K562 (cell line): ENCODE measurements at regions not wholly inside any gene's neighbourhood (a gene's known extent, or its start where the extent isn't known, plus 50 kb on each side); places are given as distances from the start of the nearest gene placed in this dataset.

ENCODE experiments used
- ATAC-seq: fragments of 200-7000 bp; cut with Tn5 transposase; 3 replicates; pipeline ENCODE4 v1.9.1; 2020; ENCODE audit warnings: moderate library complexity
- BruUV-seq: library from RNA; stranded (reverse); fragments of 400-500 nt; replicated peaks from 2 replicates; lab custom pipeline; 2021; lab: Mats Ljungman, UMichigan
- CTCF ChIA-PET: fragments of 300-600 bp; formaldehyde crosslinking; extraction: SDS; loops from one replicate; lab custom pipeline; 2021; ENCODE audit warnings: low intra/inter-chr PET ratio; lab: Yijun Ruan, JAX
- POLR2A ChIA-PET: fragments of 300-600, 350-650 bp; sonication (Branson Sonifier 250); formaldehyde crosslinking; extraction: SDS; loops from one replicate; lab custom pipeline; 2021; ENCODE audit warnings: antibody characterized with exemption, inconsistent platforms; lab: Yijun Ruan, JAX
- DNase-seq, 4 experiments: peaks; one replicate each; pipeline versions ENCODE4 v3.0.0 to v3.0.0-alpha.2; 2011 to 2018; ENCODE audit warnings: low spot score in 3 of 4, mixed read lengths in 3 of 4; ENCODE audit errors: extremely low read depth in 1 of 4
- FAIRE-seq: peaks from 2 replicates; lab custom pipeline; 2011; peaks lifted over from hg19 to GRCh38; lab: Jason Lieb, UNC
- H2AFZ ChIP-seq: 2 replicates; pipeline ENCODE4 v1.6.0; 2011; ENCODE audit warnings: low read depth, low read length, control low read depth, inconsistent platforms
- H3K27ac ChIP-seq: fragments of 200-600 bp; 3 replicates; pipeline ENCODE4 v1.8.0; 2011; ENCODE audit warnings: low read depth, mild to moderate bottlenecking, control low read depth, inconsistent platforms, low read length, moderate library complexity, mixed read lengths; ENCODE audit errors: extremely low read depth
- H3K27me3 ChIP-seq, 2 experiments: fragments of 300-600 bp in 1 of 2; 2 replicates in 1 of 2; 3 replicates in 1 of 2; pipeline versions ENCODE4 v1.6.0 to v1.8.0; 2011; ENCODE audit warnings: inconsistent platforms in 2 of 2, low read length in 2 of 2, mild to moderate bottlenecking in 1 of 2, mixed read lengths in 1 of 2, moderate library complexity in 1 of 2; ENCODE audit not compliant: control insufficient read depth in 2 of 2, insufficient read depth in 2 of 2
- H3K36me3 ChIP-seq: fragments of 300-600 bp; 3 replicates; pipeline ENCODE4 v1.8.0; 2011; ENCODE audit warnings: mild to moderate bottlenecking, low read length, inconsistent platforms; ENCODE audit not compliant: control insufficient read depth, insufficient read depth
- H3K4me1 ChIP-seq, 2 experiments: fragments of 200-600 bp in 1 of 2; replicated peaks in 1 of 2; 2 replicates in 1 of 2; 3 replicates in 1 of 2; pipeline versions ENCODE4 v1.5.1 to v1.8.0; 2011; ENCODE audit warnings: inconsistent platforms in 2 of 2, low read length in 2 of 2, mild to moderate bottlenecking in 1 of 2, mixed read lengths in 1 of 2, moderate library complexity in 1 of 2; ENCODE audit not compliant: control insufficient read depth in 2 of 2, insufficient read depth in 2 of 2
- H3K4me2 ChIP-seq: 2 replicates; pipeline ENCODE4 v1.6.1; 2011; ENCODE audit warnings: low read length, control low read depth, inconsistent platforms, mixed read lengths; ENCODE audit not compliant: insufficient read depth
- H3K4me3 ChIP-seq: fragments of 200-600 bp; sonication (generic), shearing (Covaris generic); 2 replicates; pipeline ENCODE4 v1.5.1; 2016; ENCODE audit warnings: control low read depth, inconsistent platforms
- H3K79me2 ChIP-seq: fragments of 200-600 bp; 3 replicates; pipeline ENCODE4 v1.8.0; 2011; ENCODE audit warnings: low read length, inconsistent platforms; ENCODE audit not compliant: control insufficient read depth, insufficient read depth
- H3K9ac ChIP-seq, 2 experiments: 2 replicates each; pipeline versions ENCODE4 v1.6.0 to v1.6.1; 2011; ENCODE audit warnings: low read depth in 2 of 2, low read length in 2 of 2, control low read depth in 1 of 2, inconsistent platforms in 1 of 2, mild to moderate bottlenecking in 1 of 2, mixed read lengths in 1 of 2; ENCODE audit not compliant: insufficient read depth in 1 of 2
- H3K9me1 ChIP-seq: one replicate; pipeline ENCODE4 v1.6.0; 2011; ENCODE audit warnings: inconsistent platforms, mild to moderate bottlenecking, low read length, moderate library complexity; ENCODE audit not compliant: control insufficient read depth, insufficient read depth
- H3K9me3 ChIP-seq: replicated peaks from 2 replicates; pipeline ENCODE4 v1.5.1; 2011; ENCODE audit warnings: low read depth, low read length, inconsistent platforms; ENCODE audit not compliant: control insufficient read depth, insufficient read depth
- H4K20me1 ChIP-seq: replicated peaks from 2 replicates; pipeline ENCODE4 v1.6.1; 2011; ENCODE audit warnings: low read length, inconsistent platforms, mixed read lengths; ENCODE audit not compliant: control insufficient read depth, insufficient read depth
- FIP1L1 ChIP-seq: fragments of 200-400 bp; formaldehyde crosslinking; IDR thresholded peaks from 2 replicates; pipeline ENCODE4 v1.6.1; 2018; ENCODE audit warnings: mild to moderate bottlenecking, low read depth, low read length; ENCODE audit not compliant: poor library complexity, severe bottlenecking
- KAT2B ChIP-seq: IDR thresholded peaks from one replicate; pipeline ENCODE4 v1.6.1; 2012; ENCODE audit warnings: low read depth, mild to moderate bottlenecking, control low read depth, inconsistent platforms, low read length, moderate library complexity
- PRDM10 ChIP-seq: fragments of 450-650 bp; IDR thresholded peaks from 2 replicates; pipeline ENCODE4 v1.6.1; 2018; ENCODE audit not compliant: partially characterized antibody
- PRMT5 ChIP-seq: sonication (generic); formaldehyde crosslinking; IDR thresholded peaks from 2 replicates; pipeline ENCODE4 v1.5.0; 2020; ENCODE audit warnings: missing genetic modification reagents
- ZNF76 ChIP-seq: fragments of 250-450 bp; sonication (Bioruptor Pico); IDR thresholded peaks from 2 replicates; pipeline ENCODE4 v1.4.0; 2020; ENCODE audit warnings: mild to moderate bottlenecking, moderate library complexity, borderline replicate concordance
- WGBS: fragments of 100-300 bp; shearing (Covaris generic); methylation state at CpG from one replicate; pipeline ENCODE4 v1.1.6; 2016; ENCODE audit warnings: low coverage, mixed read lengths; ENCODE audit not compliant: insufficient coverage; ENCODE audit errors: missing lambda C conversion rate; 5-methylcytosine and 5-hydroxymethylcytosine counted together
- in situ Hi-C: fragments of 300-500 bp; cut with MboI; formaldehyde crosslinking; loops from 4 replicates; pipeline ENCODE4 v1.15.0; 2018; ENCODE audit warnings: inconsistent platforms, mixed read lengths
- intact Hi-C: fragments of 100-400 bp; cut with micrococcal nuclease; formaldehyde crosslinking; loops from 2 replicates; pipeline ENCODE4 v1.14.2; 2022

DNA sequence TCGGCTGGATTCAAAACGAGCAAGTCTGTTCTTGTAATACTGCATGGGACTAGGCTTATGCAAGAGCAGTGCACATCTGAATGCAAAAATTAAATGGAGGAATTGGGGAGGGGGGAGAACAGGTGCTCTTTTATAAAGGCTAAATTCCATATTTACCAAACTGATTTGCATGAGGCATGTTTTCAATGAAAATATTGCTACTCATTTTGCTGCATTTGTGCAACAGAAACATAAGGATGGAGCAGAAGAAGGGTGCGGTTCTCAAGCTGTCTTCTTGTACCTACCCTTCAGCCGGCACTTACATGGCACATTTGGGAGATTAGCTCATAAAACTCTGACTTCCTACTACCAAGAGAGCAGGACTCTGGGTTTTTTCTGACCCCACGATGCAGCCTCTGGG, 256.4 kb downstream of the CDCA7 start:
- Histone ChIP-seq H3K4me2 (no peak overlapping the region), H3K4me1 (no peaks in the 10 kb centered on the region), H4K20me1 (no peaks in the 10 kb centered on the region), H3K27me3 (peaks cover 6 to 14% of the 10 kb centered on the region in 2 experiments), H2AFZ (no peak overlapping the region), H3K9me3 (no peaks in the 10 kb centered on the region), H3K36me3 (no peaks in the 10 kb centered on the region), H3K9me1 (no peaks in the 10 kb centered on the region), H3K27ac (no peak overlapping the region), H3K79me2 (no peaks in the 10 kb centered on the region)
- intact Hi-C loops (no loop called here), in situ Hi-C loops (no loop called here)
- under 1% methylated on average over 5 of the region's 5 CpGs for WGBS
- no peak for DNase-seq
- BruUV-seq = no TSS peak
- ATAC-seq = no peak
- FAIRE-seq = no peak
- TF ChIP-seq ZNF76 (CRISPR knock-in tag) = no peak
- no peak for TF ChIP-seq PRDM10
- no peak for TF ChIP-seq PRMT5 (CRISPR knock-in tag)
- TF ChIP-seq FIP1L1 = no peak
- no peak for TF ChIP-seq KAT2B
- TF ChIP-seq, all 486 proteins: peak for 0
- CTCF ChIA-PET = no interaction called here
- H3K4me3 ChIP-seq = no peak overlapping the region
- POLR2A ChIA-PET = no interaction called here
- H3K9ac ChIP-seq = no peak overlapping the region
